ENCODE measurements at regions not wholly inside any gene's neighbourhood (a gene's known extent, or its start where the extent isn't known, plus 50 kb on each side); places are given as distances from the start of the nearest gene placed in this dataset.

DNA sequence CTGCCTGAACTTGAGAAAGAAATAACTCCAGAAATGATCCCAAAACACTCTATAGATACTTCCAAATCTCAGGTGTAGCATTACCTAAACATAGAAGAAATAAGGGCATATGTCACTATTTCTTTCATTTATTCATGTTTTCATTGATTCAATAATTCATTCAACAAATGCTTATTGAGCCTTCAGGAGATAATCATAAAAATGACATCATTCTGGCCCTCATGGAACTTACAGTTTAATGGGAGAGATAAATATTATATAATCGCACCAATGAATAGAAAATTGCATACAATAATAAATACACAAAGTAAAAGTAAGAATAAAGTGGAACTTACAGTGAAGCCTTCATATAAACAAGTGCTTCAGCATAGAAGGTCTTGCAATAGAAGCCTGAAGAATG is 58.1 kb upstream of the NR2F2 start:
- WGBS, 2 donors: 93 to 97% methylated on average over 1 of the region's 1 CpG
- DNase-seq: no peak
- intact Hi-C loops (cut with DNase I): no loop called here
- Histone ChIP-seq H3K4me1 (ENCODE audit: control insufficient read depth in 1 of 2, insufficient read depth in 2 of 2, low read length in 2 of 2) (no peaks in the 10 kb centered on the region), H3K9me3 (ENCODE audit: control insufficient read depth, low read length) (no peaks in the 10 kb centered on the region), H3K4me3 (ENCODE audit: low read length in 2 of 2) (no peak overlapping the region), H3K36me3 (ENCODE audit: control insufficient read depth in 1 of 2, insufficient read depth in 2 of 2, low read length in 1 of 2) (peaks cover 0 to 4% of the 10 kb centered on the region in 2 donors), H3K27ac (ENCODE audit: low read depth in 1 of 2, low read length in 2 of 2) (no peak overlapping the region), H3K27me3 (ENCODE audit: control insufficient read depth in 1 of 2, insufficient read depth in 2 of 2, low read length in 1 of 2) (no peaks in the 10 kb centered on the region)
- no peak for ATAC-seq (ENCODE audit: low FRiP score)

DNA sequence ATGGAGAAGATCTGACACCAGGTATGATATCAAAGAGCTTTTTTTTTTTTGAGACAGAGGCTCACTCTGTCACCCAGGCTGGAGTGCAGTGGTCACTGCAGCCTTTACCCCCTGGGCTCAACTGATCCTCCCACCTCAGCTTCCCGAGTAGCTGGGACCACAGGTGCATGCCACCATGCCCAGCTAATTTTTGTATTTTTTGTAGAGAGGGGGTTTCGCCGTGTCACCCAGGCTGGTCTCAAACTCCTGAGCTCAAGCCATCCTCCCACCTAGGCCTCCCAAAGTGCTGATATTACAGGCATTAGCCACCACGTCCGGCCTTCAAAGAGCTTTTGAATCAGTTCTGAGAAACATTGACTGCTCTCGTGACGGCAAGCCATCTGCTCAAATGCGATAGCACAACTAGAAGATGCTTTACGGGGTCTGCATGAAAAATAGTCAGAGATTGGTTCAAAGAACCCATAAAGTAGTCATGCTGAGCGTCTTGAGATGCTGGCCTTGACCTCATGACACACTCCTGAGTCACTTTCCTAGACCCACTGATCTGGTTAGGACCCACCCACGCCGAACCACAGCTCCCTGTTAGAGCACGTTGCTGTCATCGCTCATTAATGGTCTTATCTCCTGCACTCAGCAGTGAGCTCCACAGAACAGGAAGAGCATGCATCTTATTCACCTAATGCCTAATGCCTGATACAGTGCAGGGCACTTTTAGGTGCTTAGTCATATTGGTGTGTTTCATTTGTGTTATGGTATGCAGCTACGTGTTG is 57.0 kb upstream of the NR2F2 start:
- intact Hi-C loops (cut with DNase I): no loop called here
- peaks cover 0 to 4% of the 10 kb centered on the region in 2 donors for H3K36me3 ChIP-seq (ENCODE audit: control insufficient read depth in 1 of 2, insufficient read depth in 2 of 2, low read length in 1 of 2)
- no peak for DNase-seq
- 91 to 92% methylated on average over 15 of the region's 15 CpGs for WGBS, 2 donors
- H3K9me3 ChIP-seq (ENCODE audit: control insufficient read depth, low read length): no peaks in the 10 kb centered on the region
- H3K4me1 ChIP-seq (ENCODE audit: control insufficient read depth in 1 of 2, insufficient read depth in 2 of 2, low read length in 2 of 2): no peaks in the 10 kb centered on the region
- H3K27ac ChIP-seq (ENCODE audit: low read depth in 1 of 2, low read length in 2 of 2): no peak overlapping the region
- H3K4me3 ChIP-seq (ENCODE audit: low read length in 2 of 2): no peak overlapping the region
- H3K27me3 ChIP-seq (ENCODE audit: control insufficient read depth in 1 of 2, insufficient read depth in 2 of 2, low read length in 1 of 2): no peaks in the 10 kb centered on the region
- ATAC-seq (ENCODE audit: low FRiP score): no peak

DNA sequence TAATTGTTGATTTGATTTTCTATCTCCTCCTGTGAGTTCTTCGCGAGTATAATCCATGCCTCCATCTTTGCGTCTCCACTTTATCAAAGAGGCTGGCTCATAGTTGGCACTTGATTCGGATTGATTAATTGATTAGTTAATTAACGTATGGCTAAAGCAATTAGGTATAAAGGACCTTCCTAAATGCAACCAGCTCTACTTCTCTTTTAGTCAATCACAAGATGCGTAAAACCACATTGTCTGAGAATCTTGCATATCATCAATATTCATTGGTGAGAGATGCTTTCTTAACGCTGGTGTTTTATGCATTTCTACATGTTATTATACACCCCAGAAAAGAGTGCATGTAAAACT is 56.4 kb upstream of the NR2F2 start:
- no peaks in the 10 kb centered on the region for H3K9me3 ChIP-seq (ENCODE audit: control insufficient read depth, low read length)
- H3K27ac ChIP-seq (ENCODE audit: low read depth in 1 of 2, low read length in 2 of 2): no peak overlapping the region
- 78 to 79% methylated on average over 7 of the region's 7 CpGs for WGBS, 2 donors
- no peaks in the 10 kb centered on the region for H3K4me1 ChIP-seq (ENCODE audit: control insufficient read depth in 1 of 2, insufficient read depth in 2 of 2, low read length in 2 of 2)
- DNase-seq (no peak), ATAC-seq (ENCODE audit: low FRiP score) (no peak)
- intact Hi-C loops (cut with DNase I): no loop called here
- H3K36me3 ChIP-seq (ENCODE audit: control insufficient read depth in 1 of 2, insufficient read depth in 2 of 2, low read length in 1 of 2): peaks cover 0 to 3% of the 10 kb centered on the region in 2 donors
- no peaks in the 10 kb centered on the region for H3K27me3 ChIP-seq (ENCODE audit: control insufficient read depth in 1 of 2, insufficient read depth in 2 of 2, low read length in 1 of 2)
- H3K4me3 ChIP-seq (ENCODE audit: low read length in 2 of 2): no peak overlapping the region

DNA sequence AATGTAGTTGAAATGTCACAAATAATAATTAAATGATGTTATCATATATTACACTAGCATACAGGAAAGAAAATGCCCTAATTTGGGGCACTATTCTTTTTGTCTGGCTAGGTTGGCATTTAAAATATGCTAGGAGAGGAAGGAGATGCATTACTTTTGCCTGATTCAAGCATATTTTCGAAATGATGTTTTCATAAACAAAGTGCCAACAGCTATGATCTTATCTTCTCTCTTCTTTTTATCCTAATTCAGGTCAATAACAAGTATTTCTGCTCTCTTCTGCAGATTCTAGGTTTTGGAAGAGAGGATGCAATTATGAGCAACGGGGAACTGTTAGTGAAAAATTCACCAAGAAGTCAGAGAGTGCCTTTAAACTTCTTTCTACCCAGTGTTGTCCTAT is 55.8 kb upstream of the NR2F2 start:
- Histone ChIP-seq H3K36me3 (ENCODE audit: control insufficient read depth in 1 of 2, insufficient read depth in 2 of 2, low read length in 1 of 2) (peaks cover 0 to 2% of the 10 kb centered on the region in 2 donors), H3K9me3 (ENCODE audit: control insufficient read depth, low read length) (no peaks in the 10 kb centered on the region), H3K4me1 (ENCODE audit: control insufficient read depth in 1 of 2, insufficient read depth in 2 of 2, low read length in 2 of 2) (no peaks in the 10 kb centered on the region), H3K4me3 (ENCODE audit: low read length in 2 of 2) (no peak overlapping the region), H3K27ac (ENCODE audit: low read depth in 1 of 2, low read length in 2 of 2) (no peak overlapping the region), H3K27me3 (ENCODE audit: control insufficient read depth in 1 of 2, insufficient read depth in 2 of 2, low read length in 1 of 2) (no peaks in the 10 kb centered on the region)
- ATAC-seq (ENCODE audit: low FRiP score) (no peak), DNase-seq (no peak)
- WGBS, 2 donors: 53 to 57% methylated on average over 2 of the region's 2 CpGs
- intact Hi-C loops (cut with DNase I): no loop called here

DNA sequence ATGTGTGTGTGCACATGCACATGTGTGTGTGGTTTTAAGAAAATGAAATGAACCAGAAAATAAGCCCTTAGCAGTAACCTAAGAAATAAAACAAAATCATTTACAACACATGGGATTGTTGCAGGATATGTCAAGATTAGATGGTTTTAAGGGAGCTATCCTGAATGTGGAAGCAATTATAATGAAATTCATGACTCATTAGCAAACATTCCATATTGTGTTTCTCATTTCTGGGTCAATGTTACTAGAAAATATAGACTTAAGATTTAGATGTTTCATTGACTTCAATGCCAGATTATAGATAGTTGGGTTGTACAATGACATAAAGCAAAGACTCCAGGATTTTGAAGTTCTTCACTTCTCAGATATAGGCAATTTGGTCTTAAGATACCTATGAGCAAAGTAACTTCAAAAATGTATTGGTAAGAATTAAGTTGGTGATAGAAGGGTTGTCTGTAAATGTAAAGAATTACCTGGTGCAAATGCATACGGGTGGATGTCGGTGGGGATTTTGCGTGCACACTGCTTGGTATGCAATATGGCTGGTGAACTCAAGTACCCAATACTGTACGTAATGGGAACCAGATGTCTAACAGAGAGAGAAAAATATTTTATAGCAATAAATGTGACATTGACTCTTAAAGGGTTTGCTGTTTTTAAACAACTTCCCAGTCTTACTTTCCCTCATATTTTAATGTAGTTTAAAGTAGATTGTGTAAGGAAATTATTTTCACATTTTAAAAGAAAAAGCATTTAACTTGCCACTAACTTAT is 53.9 kb upstream of the NR2F2 start:
- Histone ChIP-seq H3K4me3 (ENCODE audit: low read length in 2 of 2) (no peak overlapping the region), H3K9me3 (ENCODE audit: control insufficient read depth, low read length) (no peaks in the 10 kb centered on the region), H3K36me3 (ENCODE audit: control insufficient read depth in 1 of 2, insufficient read depth in 2 of 2, low read length in 1 of 2) (peaks cover 0 to 2% of the 10 kb centered on the region in 2 donors), H3K27ac (ENCODE audit: low read depth in 1 of 2, low read length in 2 of 2) (no peak overlapping the region), H3K4me1 (ENCODE audit: control insufficient read depth in 1 of 2, insufficient read depth in 2 of 2, low read length in 2 of 2) (no peaks in the 10 kb centered on the region), H3K27me3 (ENCODE audit: control insufficient read depth in 1 of 2, insufficient read depth in 2 of 2, low read length in 1 of 2) (no peaks in the 10 kb centered on the region)
- WGBS, 2 donors: 56 to 71% methylated on average over 4 of the region's 4 CpGs
- ATAC-seq (ENCODE audit: low FRiP score): no peak
- no peak for DNase-seq
- intact Hi-C loops (cut with DNase I): no loop called here

Measured in aorta (tissue), 5 donors.